Activated naive CD4-positive, alpha-beta T cell treated with anti-CD3 and anti-CD28 coated beads, Interleukin-2, amount 50 U/mL, for 72 hours (primary cell): ENCODE measurements at regions not wholly inside any gene's neighbourhood (a gene's known extent, or its start where the extent isn't known, plus 50 kb on each side); places are given as distances from the start of the nearest gene placed in this dataset.
"Not testable (repeated sequence)": the region's sequence is repeated elsewhere in the genome, so short reads cannot be mapped to it uniquely, and the experiment has no call there.

Experiments used
- ATAC-seq, 2 donors: fragments of 150-1000 bp; cut with Tn5 transposase; 2 replicates each; pipeline ENCODE4 v1.10.0; 2021; ENCODE audit warnings: mild to moderate bottlenecking in 2 of 2, moderate library complexity in 2 of 2
- DNase-seq, 2 donors: peaks; one replicate each; pipeline ENCODE4 v3.0.0; 2021 to 2022; ENCODE audit warnings: low spot score in 2 of 2
- H3K27ac Mint-ChIP-seq, 2 donors: one replicate each; pipeline ENCODE4 v1.8.0; 2022; ENCODE audit warnings: mild to moderate bottlenecking in 2 of 2, mixed read lengths in 2 of 2
- H3K36me3 Mint-ChIP-seq, 2 donors: one replicate each; pipeline ENCODE4 v1.8.0; 2022; ENCODE audit warnings: mixed read lengths in 2 of 2
- H3K9me3 Mint-ChIP-seq, 2 donors: one replicate each; pipeline ENCODE4 v1.8.0; 2022; ENCODE audit warnings: mixed read lengths in 2 of 2

DNA sequence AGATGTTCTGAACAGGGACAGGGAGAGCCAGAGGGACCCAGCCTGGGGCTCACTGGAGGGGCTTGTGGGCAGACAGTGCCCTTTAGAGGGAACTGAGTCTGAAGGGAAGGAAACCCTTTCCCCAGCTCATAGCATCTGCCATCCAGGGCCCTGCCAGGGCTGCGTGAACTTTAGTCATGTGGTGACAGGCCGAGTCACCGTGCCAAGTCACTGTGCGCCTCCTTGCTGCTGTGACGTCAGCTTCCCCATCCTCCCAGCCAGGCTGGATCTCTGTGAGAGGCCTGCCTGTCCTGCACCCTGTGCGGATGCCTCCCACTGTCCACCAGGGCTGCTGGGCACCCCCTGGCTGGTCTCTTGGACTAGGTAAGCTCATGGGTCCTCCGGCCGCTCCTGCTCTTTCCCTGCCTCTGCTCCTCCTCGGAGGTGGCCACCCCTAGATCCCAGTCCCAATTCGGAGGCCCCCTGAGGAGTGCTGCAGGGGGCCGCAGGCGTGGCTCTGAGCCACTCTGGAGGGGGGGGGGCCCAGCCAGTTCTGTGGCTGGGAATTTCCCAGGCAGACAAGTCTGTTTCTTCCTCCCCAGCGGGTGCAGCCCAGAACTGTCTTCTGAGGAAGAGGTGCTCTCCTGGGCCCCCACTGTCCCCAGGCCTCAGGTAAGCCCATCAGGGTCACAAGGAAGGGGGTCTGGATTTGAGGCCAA is 3080.9 kb downstream of the RPIA start:
- not testable (repeated sequence) for H3K36me3 Mint-ChIP-seq, H3K27ac Mint-ChIP-seq, H3K9me3 Mint-ChIP-seq, DNase-seq
- peak in 1 of 2 donors; percentile 22 for ATAC-seq

DNA sequence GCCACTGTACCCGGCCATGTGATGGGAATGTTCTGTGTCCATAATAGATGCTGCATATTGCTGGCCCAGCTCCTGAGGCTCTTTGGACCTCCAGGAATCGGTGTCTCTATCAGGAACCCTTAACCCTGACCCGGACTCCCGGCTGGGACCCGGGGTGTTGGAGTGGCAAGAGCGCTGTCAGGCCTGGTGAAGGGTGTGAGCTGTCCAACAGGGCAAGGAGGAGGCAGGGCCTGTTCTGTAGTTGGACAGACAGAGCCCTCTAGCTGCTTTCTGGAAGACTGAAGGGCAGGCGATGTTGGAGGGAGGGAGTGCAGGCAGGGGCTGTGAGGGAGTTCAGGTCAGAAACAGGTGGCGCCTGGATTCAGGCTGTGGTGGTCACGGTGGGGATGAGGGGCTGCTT is 3082.3 kb downstream of the RPIA start:
- H3K36me3 Mint-ChIP-seq, DNase-seq, H3K9me3 Mint-ChIP-seq, H3K27ac Mint-ChIP-seq, ATAC-seq: not testable (repeated sequence)

DNA sequence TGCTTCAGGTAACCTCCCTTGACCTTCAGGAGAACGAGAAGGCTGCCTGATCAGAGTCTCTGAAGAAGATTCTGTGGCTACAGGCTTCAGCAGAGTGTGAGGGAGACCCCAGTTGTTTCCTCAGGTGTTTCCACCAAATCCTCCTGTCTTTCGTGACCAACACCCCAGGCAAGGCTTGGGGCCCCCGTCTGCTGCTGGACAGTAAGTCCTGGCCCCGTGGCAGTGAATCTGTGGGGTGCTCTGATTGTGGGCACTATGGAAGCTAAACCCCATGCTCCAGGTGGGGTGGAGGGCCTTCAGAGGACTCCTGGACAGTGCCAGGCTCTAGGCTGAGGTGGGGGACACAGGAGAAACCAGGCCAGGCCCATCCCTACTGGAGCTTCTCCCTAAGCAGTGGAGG is 3083.7 kb downstream of the RPIA start:
- H3K9me3 Mint-ChIP-seq, H3K36me3 Mint-ChIP-seq, H3K27ac Mint-ChIP-seq, DNase-seq, ATAC-seq: not testable (repeated sequence)

DNA sequence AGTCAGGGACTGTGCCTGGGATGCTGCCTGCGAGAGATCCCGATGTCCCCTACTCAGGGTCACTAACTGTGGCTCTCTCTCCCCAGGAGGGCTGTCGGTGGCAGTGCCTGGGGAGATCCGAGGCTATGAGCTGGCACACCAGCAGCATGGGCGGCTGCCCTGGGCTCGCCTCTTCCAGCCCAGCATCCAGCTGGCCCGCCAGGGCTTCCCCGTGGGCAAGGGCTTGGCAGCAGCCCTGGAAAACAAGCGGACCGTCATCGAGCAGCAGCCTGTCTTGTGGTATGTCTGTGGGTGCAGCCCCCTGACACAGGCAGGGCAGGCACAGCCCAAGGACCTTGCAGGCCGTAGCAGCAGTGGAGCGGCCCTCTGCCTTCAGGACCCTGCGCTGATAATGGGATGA is 3088.9 kb downstream of the RPIA start:
- H3K9me3 Mint-ChIP-seq, ATAC-seq, H3K36me3 Mint-ChIP-seq, DNase-seq, H3K27ac Mint-ChIP-seq: not testable (repeated sequence)

DNA sequence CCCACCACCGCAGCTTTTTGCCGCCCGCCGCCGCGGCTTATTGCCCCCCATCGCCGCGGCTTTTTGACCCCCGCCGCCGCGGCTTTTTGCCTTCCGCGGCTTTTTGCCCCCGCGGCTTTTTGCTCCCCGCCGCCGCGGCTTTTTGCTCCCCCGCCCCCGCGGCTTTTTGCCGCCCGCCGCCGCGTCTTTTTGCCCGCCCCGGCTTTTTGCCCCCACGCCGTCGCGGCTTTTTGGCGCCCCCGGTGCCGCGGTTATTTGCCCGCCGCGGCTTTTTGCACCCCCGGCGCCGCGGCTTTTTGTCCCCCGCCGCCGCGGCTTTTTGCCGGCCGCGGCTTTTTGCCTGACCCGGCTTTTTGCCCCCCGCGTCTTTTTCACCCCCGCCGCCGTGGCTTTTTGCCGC is 3061.8 kb upstream of the TEKT4 start:
- ATAC-seq, H3K9me3 Mint-ChIP-seq, H3K36me3 Mint-ChIP-seq, H3K27ac Mint-ChIP-seq, DNase-seq: not testable (repeated sequence)

DNA sequence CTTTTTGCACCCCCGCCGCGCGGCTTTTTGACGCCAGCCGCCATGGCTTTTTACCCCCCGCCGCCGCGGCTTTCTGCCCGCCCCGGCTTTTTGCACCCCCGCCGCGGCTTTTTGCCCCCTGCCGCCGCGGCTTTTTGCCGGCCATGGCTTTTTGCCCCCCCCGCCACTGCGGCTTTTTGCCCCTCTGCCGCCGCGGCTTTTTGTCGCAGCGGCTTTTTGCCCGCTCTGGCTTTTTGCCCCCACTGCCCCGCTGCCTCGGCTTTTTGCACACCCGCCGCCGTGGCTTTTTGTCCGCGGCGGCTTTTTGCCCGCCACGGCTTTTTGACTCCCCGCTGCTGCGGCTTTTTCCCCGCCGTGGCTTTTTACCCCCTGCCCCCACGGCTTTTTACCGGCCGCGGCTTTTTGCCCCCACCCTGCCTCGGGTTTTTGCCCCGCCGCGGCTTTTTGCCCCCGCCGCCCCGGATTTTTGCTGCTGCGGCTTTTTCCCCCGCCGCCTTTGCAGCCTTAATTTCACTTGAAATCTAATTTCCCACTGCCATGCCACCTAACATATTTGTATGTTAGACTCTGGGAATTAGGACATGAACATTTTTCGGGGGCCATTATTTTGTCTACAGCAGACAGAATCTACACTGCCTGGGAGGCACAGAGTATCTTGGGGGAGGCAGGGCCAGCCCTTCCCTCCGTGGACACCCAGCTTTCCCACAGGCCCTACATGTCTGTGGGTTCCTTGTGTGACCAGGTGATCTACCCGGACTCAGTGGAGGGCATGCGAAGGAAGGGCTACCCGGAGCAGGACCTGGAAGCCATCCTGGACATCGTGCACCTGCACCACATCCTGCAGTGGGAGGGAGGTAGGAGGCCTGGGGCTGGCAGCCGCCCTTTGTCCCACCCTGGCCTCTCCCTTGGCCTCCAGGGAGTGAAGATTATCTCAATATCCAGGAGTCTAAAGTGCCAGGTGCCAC is 3031.0 kb upstream of the TEKT4 start:
- Mint-ChIP-seq H3K9me3 (no peaks in the 10 kb centered on the region), H3K27ac (no peak overlapping the region), H3K36me3 (no peaks in the 10 kb centered on the region)
- DNase-seq (no peak), ATAC-seq (no peak)

DNA sequence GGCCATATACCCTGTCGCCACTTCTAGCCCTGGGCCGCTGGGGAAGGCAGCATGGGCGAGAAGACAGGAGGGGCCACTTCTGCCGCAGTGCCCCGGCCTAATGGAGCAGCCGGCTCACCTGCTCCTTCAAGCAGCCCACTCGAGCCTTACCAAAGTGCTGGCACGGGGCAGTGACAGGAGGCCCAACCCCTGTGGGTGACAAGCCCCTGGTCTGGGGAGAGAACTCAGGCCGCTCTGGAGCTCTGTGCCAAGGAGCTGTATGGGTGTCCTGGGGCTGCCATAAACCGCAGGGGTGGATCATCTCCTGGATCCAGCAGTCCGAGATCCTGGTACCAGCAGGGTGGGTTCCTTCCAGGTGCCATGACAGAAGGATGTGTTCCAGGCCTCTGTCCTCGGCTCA is 3029.0 kb upstream of the TEKT4 start:
- not testable (repeated sequence) for ATAC-seq, H3K36me3 Mint-ChIP-seq, H3K9me3 Mint-ChIP-seq, DNase-seq, H3K27ac Mint-ChIP-seq

DNA sequence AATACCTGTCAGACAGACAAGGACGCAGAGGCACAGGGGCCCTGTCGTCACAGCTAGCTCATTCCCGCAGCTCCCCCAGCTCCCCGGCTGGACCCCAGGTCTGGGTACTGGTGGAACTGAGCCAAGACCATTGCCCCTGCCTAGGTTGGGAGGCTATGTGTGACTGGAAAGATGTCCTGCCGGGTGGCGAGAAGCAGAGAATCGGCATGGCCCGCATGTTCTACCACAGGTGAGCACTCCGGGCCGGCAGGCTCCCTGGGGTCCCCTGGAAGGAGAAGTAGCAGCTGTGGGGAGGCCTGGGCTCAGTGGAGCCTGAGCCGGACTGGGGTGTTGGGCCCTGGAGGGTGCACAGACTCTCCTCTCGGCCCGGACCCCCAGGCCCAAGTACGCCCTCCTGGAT is 3028.3 kb upstream of the TEKT4 start:
- peaks cover 7 to 10% of the 10 kb centered on the region in 2 donors for H3K9me3 Mint-ChIP-seq
- DNase-seq, H3K36me3 Mint-ChIP-seq, ATAC-seq, H3K27ac Mint-ChIP-seq: not testable (repeated sequence)

DNA sequence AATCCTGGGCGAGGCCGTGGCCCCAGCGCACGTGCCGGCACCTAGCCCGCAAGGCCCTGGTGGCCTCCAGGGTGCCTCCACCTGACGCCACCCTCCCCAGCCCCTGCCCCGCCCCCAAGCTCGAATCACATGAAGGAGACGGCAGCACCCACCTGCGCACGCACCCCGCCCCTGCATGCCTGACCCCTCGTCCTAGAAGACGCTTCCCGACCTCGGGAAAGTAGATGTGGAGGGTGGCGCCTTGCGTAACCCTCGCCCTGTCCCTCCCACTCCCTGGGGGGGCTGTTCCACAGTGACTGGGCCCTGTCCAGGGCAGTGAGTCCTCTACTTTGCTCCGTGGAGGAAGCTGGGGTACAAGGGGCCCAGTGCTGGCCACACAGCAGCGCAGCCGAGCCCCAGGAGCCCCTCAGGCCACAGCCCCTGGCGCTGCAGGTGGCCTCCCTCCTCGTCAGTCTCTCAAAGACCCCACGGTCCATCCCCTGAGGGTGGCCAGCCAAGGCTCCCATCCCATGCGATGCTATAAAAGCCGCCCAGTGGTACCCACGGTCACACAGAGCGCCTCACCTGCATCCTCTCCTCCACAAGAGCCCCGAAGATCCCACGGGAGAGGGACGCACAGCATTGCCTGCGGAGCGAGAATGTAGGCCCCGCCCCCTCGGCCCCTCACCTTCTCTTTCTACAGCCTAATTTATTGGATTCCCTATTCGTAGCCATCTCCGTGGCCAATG is 3027.3 kb upstream of the TEKT4 start:
- H3K9me3 Mint-ChIP-seq = peaks cover 8 to 10% of the 10 kb centered on the region in 2 donors
- not testable (repeated sequence) for ATAC-seq, H3K36me3 Mint-ChIP-seq, H3K27ac Mint-ChIP-seq, DNase-seq

DNA sequence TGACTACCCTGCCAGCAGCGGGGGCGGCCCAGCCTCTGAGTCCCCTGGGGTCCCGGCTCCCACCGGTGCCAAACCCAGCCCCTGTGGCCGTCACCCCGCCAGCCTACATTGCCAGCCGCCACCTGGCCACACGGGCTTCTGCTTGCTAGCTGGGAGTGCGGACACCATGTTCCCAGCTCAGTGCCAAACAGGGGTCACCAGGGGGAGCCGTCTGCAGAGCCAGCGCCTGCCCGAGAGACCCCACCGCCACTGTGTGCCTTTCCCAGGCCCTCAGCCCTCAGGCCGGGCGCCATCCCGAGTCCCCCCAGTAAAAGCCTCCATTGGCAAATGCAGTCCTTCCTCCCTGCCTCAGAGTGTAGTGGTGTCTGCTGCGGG is 3026.8 kb upstream of the TEKT4 start:
- not testable (repeated sequence) for ATAC-seq, DNase-seq, H3K36me3 Mint-ChIP-seq, H3K27ac Mint-ChIP-seq
- H3K9me3 Mint-ChIP-seq = peaks cover 10% of the 10 kb centered on the region in 2 donors

DNA sequence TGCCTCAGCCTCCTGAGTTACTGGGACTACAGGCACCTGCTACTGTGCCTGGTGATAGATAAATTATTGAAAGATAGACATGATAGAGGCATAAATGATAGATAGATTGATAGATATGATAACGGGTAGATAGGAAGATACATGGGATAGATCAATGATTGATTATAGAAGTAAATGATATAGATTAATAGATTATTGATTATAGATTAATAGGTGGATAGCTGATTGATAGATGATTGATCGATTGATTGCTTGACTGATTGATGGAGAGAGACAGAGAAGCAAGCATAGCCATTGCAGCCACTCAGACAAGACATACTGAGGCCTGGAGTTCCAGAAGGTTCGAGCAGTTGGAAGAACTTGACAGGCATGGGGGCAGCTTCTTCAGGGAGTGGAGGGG is 3024.8 kb upstream of the TEKT4 start:
- H3K9me3 Mint-ChIP-seq = peaks cover 15% of the 10 kb centered on the region in 2 donors
- H3K27ac Mint-ChIP-seq, ATAC-seq, DNase-seq, H3K36me3 Mint-ChIP-seq: not testable (repeated sequence)

DNA sequence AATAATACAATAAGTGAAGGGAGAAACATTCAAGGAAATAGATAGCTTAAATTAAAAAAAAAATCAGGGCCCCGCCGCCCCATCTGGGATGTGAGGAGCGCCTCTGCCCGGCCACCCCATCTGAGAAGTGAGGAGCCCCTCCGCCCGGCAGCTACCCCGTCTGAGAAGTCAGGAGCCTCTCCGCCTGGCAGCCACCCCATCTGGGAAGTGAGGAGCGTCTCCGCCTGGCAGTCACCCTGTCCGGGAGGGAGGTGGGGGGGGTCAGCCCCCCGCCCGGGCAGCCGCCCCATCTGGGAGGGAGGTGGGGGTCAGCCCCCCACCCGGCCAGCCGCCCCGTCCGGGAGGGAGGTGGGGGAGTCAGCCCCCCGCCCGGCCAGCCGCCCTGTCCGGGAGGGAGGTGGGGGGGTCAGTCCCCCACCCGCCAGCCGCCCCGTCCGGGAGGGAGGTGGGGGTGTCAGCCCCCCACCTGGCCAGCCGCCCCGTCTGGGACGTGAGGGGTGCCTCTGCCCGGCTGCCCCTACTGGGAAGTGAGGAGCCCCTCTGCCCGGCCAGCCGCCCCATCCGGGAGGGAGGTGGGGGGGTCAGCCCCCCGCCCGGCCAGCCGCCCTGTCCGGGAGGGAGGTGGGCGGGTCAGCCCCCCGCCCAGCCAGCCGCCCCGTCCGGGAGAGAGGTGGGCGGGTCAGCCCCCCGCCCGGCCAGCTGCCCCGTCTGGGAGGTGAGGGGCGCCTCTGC is 3019.4 kb upstream of the TEKT4 start:
- ATAC-seq, H3K27ac Mint-ChIP-seq, DNase-seq: not testable (repeated sequence)
- H3K36me3 Mint-ChIP-seq = peaks cover 9 to 13% of the 10 kb centered on the region in 2 donors
- H3K9me3 Mint-ChIP-seq = peaks cover 11 to 14% of the 10 kb centered on the region in 2 donors

DNA sequence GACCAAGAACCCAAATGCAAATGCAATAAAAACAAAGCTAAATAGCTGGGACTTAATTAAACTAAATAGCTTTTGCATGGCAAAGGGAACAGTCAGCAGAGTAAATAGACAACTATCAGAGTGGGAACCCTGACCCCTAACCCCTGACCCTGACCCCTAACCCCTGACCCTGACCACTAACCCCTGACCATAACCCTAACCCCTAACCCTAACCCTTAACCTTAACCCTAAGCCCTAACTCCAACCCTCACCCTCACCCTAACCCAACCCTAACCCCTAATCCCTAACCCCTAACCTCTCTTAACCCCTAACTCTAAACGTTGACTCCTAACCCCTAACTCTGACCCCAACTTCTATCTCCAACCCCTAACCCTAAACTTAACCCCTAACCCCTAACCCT is 3014.3 kb upstream of the TEKT4 start:
- H3K36me3 Mint-ChIP-seq, ATAC-seq, H3K27ac Mint-ChIP-seq, DNase-seq, H3K9me3 Mint-ChIP-seq: not testable (repeated sequence)

DNA sequence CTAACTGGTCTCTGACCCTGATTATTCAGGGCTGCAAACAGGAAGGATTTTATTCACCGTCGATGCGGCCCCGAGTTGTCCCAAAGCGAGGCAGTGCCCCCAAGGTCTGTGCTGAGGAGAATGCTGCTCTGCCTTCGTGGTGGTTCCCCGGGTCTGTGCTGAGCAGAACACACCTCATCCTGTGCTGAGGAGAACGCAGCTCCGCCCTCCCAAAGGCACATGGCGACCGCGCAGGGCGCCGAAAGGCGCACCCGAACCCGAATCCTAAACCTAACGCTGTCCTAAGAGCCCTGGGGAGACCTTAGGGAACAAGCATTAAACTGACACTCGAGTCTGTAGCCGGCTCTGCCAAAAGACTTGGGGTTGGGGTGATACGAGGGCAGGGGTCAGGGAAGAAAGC is 3013.5 kb upstream of the TEKT4 start:
- not testable (repeated sequence) for H3K9me3 Mint-ChIP-seq, ATAC-seq, H3K36me3 Mint-ChIP-seq, H3K27ac Mint-ChIP-seq, DNase-seq

DNA sequence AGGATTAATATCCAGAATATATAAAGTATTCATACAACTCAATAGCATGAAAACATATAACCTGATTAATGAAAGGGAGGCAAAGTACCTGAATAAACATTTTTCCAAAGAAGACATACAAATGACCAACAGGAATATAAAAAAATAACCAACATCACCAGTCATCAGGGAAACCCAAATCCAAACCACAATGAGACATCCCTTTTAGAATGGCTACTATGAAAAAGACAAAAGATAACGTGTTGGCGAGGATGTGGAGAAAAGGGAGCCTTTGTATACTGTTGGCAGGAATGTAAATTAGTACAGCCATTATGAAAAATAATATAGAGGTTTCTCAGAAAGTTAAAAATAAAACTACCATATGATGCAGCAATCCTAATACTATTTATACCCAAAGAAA is 2999.5 kb upstream of the TEKT4 start:
- not testable (repeated sequence) for DNase-seq, H3K27ac Mint-ChIP-seq, H3K36me3 Mint-ChIP-seq, ATAC-seq
- H3K9me3 Mint-ChIP-seq = peaks cover 0 to 18% of the 10 kb centered on the region in 2 donors

DNA sequence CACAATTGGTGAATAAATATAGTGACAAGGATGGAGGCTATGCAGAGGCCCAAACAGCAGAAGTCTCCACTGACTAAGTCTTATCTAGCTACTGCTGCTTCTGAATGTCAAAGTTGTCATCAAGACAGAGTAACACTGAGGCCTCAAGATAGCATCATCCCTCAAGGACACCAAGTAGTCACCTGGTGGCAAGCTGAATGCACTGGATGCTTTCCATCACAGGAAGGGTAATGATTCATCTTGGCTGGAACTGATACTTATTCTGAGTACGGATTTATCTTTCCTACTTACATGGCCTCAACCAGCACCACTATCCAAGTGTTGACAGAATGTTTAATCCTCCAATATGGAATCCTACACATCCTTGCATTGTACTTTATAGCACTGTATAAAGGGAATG is 2997.8 kb upstream of the TEKT4 start:
- H3K27ac Mint-ChIP-seq, ATAC-seq, H3K36me3 Mint-ChIP-seq, DNase-seq: not testable (repeated sequence)
- H3K9me3 Mint-ChIP-seq = peaks cover 0 to 18% of the 10 kb centered on the region in 2 donors
